Neural cell (in vitro differentiated cells): ENCODE measurements at regions not wholly inside any gene's neighbourhood (a gene's known extent, or its start where the extent isn't known, plus 50 kb on each side); places are given as distances from the start of the nearest gene placed in this dataset.

Experiments used
- H2AFZ ChIP-seq: fragments of 200-600, 300-800 bp; sonication (generic), shearing (Covaris generic); 2 replicates; pipeline ENCODE4 v1.6.0; 2014; ENCODE audit warnings: low read depth, mild to moderate bottlenecking, antibody characterized with exemption, low read length, moderate library complexity
- H3F3A ChIP-seq: fragments of 200-600 bp; shearing (Covaris generic); 2 replicates; pipeline ENCODE4 v1.6.1; 2016; ENCODE audit warnings: mild to moderate bottlenecking, moderate library complexity, mixed read lengths, antibody characterized with exemption, low read length; ENCODE audit not compliant: insufficient read depth, poor library complexity, severe bottlenecking
- H3K27ac ChIP-seq: fragments of 200-600, 300-800 bp; sonication (generic), shearing (Covaris generic); 2 replicates; pipeline ENCODE4 v1.5.1; 2014; ENCODE audit warnings: mild to moderate bottlenecking, low read length, moderate library complexity
- H3K27me3 ChIP-seq: fragments of 300-800, 200-600 bp; sonication (generic), shearing (Covaris generic); 2 replicates; pipeline ENCODE4 v1.6.0; 2014; ENCODE audit warnings: mild to moderate bottlenecking, low read depth, low read length, moderate library complexity; ENCODE audit not compliant: insufficient read depth
- H3K36me3 ChIP-seq: fragments of 300-800, 200-600 bp; sonication (generic), shearing (Covaris generic); 2 replicates; pipeline ENCODE4 v1.5.1; 2014; ENCODE audit warnings: mild to moderate bottlenecking, antibody characterized with exemption, low read length, moderate library complexity; ENCODE audit not compliant: insufficient read depth
- H3K4me2 ChIP-seq: fragments of 300-800, 200-600 bp; sonication (generic), shearing (Covaris generic); 2 replicates; pipeline ENCODE4 v1.6.0; 2014; ENCODE audit warnings: mild to moderate bottlenecking, low read length
- H3K4me3 ChIP-seq: fragments of 300-800, 200-600 bp; sonication (generic), shearing (Covaris generic); 2 replicates; pipeline ENCODE4 v1.5.1; 2014; ENCODE audit warnings: mild to moderate bottlenecking, low read length, moderate library complexity
- H3K79me2 ChIP-seq: fragments of 200-600 bp; shearing (Covaris generic); replicated peaks from 2 replicates; pipeline ENCODE4 v1.6.0; 2014; ENCODE audit warnings: mild to moderate bottlenecking, low read length, moderate library complexity; ENCODE audit not compliant: insufficient read depth
- H3K9ac ChIP-seq: fragments of 300-800, 200-600 bp; sonication (generic), shearing (Covaris generic); 2 replicates; pipeline ENCODE4 v1.6.1; 2016; ENCODE audit warnings: mild to moderate bottlenecking, low read length, mixed read lengths
- H3K9me2 ChIP-seq: fragments of 200-600 bp; shearing (Covaris generic); 2 replicates; pipeline ENCODE4 v1.6.1; 2016; ENCODE audit warnings: mild to moderate bottlenecking, low read length, mixed read lengths; ENCODE audit not compliant: insufficient read depth
- H3K9me3 ChIP-seq: fragments of 200-600, 300-800 bp; sonication (generic), shearing (Covaris generic); 2 replicates; pipeline ENCODE4 v1.6.1; 2016; ENCODE audit warnings: mild to moderate bottlenecking, mixed run types, low read length, moderate library complexity, mixed read lengths
- H4K20me1 ChIP-seq: fragments of 200-600 bp; shearing (Covaris generic); 2 replicates; pipeline ENCODE4 v1.6.1; 2016; ENCODE audit warnings: mild to moderate bottlenecking, mixed run types; ENCODE audit not compliant: insufficient read depth
- CTCF ChIP-seq: fragments of 450-650 bp; IDR thresholded peaks from 2 replicates; pipeline ENCODE4 v1.5.1; 2014; ENCODE audit warnings: antibody characterized with exemption, mild to moderate bottlenecking, moderate library complexity; ENCODE audit not compliant: poor library complexity, severe bottlenecking
- EP300 ChIP-seq: fragments of 450-650 bp; conservative IDR thresholded peaks from 2 replicates; pipeline ENCODE4 v1.6.1; 2014; ENCODE audit warnings: antibody characterized with exemption, mild to moderate bottlenecking, moderate library complexity; ENCODE audit not compliant: poor library complexity, severe bottlenecking
- EZH2 ChIP-seq: fragments of 200-600, 300-800 bp; shearing (Covaris generic), sonication (generic); IDR thresholded peaks from 2 replicates; pipeline ENCODE4 v1.6.1; 2014; ENCODE audit warnings: antibody characterized with exemption, low read length, borderline replicate concordance, mild to moderate bottlenecking; ENCODE audit not compliant: insufficient read depth, poor library complexity, severe bottlenecking
- MXI1 ChIP-seq: fragments of 450-650 bp; conservative IDR thresholded peaks from 2 replicates; pipeline ENCODE4 v1.6.1; 2014; ENCODE audit warnings: antibody characterized with exemption, mild to moderate bottlenecking; ENCODE audit not compliant: poor library complexity, severe bottlenecking
- POLR2AphosphoS5 ChIP-seq: IDR thresholded peaks from 2 replicates; pipeline ENCODE4 v1.6.1; 2012
- RAD21 ChIP-seq: fragments of 450-650 bp; conservative IDR thresholded peaks from 2 replicates; pipeline ENCODE4 v1.6.1; 2014; ENCODE audit warnings: antibody characterized with exemption, mild to moderate bottlenecking, moderate library complexity
- REST ChIP-seq: IDR thresholded peaks from 2 replicates; pipeline ENCODE4 v1.6.1; 2012; ENCODE audit warnings: borderline replicate concordance
- SMC3 ChIP-seq: fragments of 450-650 bp; conservative IDR thresholded peaks from 2 replicates; pipeline ENCODE4 v1.6.1; 2014; ENCODE audit warnings: antibody characterized with exemption, mild to moderate bottlenecking, moderate library complexity; ENCODE audit not compliant: poor library complexity
- TAF1 ChIP-seq: IDR thresholded peaks from 2 replicates; pipeline ENCODE4 v1.6.1; 2012; ENCODE audit warnings: low read depth

DNA sequence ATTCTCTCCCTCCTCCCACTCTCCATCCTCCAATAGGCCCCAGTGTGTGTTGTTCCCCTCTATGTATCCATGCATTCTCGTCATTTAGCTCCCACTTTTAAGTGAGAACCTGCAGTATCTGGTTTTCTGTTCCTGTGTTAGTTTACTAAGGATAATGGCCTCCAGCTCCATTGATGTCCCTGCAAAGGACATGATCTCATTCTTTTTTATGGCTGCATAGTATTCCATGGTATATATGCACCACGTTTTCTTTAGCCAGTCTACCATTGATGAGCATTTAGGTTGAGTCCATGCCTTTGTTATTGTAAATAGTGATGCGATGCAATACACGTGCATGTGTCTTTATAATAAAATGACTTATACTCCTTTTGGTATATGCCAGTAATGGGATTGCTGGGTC, 100.3 kb upstream of the USP9X start:
- H3K27me3 ChIP-seq: no peaks in the 10 kb centered on the region
- H3K4me3 ChIP-seq: no peak overlapping the region
- no peaks in the 10 kb centered on the region for H3K79me2 ChIP-seq
- H3K9me3 ChIP-seq: no peaks in the 10 kb centered on the region
- no peaks in the 10 kb centered on the region for H3K36me3 ChIP-seq
- TF ChIP-seq SMC3: no peak
- no peak for TF ChIP-seq POLR2AphosphoS5
- TF ChIP-seq EZH2: no peak
- H3K9ac ChIP-seq: no peak overlapping the region
- H3K4me2 ChIP-seq: no peak overlapping the region
- H3K9me2 ChIP-seq: no peaks in the 10 kb centered on the region
- no peak overlapping the region for H2AFZ ChIP-seq
- no peaks in the 10 kb centered on the region for H3F3A ChIP-seq
- no peaks in the 10 kb centered on the region for H4K20me1 ChIP-seq
- no peak overlapping the region for H3K27ac ChIP-seq

- no peaks in the 10 kb centered on the region for H3F3A ChIP-seq
- no peak overlapping the region for H3K4me2 ChIP-seq
- H2AFZ ChIP-seq: no peak overlapping the region
- H3K36me3 ChIP-seq: no peaks in the 10 kb centered on the region
- no peaks in the 10 kb centered on the region for H3K9me2 ChIP-seq
- no peak overlapping the region for H3K4me3 ChIP-seq
- no peaks in the 10 kb centered on the region for H3K9me3 ChIP-seq
- no peaks in the 10 kb centered on the region for H4K20me1 ChIP-seq
- H3K27ac ChIP-seq: no peak overlapping the region
- no peak overlapping the region for H3K9ac ChIP-seq
- no peaks in the 10 kb centered on the region for H3K27me3 ChIP-seq
- no peaks in the 10 kb centered on the region for H3K79me2 ChIP-seq
- TF ChIP-seq RAD21 (no peak), TAF1 (no peak), EZH2 (no peak), POLR2AphosphoS5 (no peak), REST (no peak), CTCF (no peak), MXI1 (no peak), SMC3 (no peak), EP300 (no peak)
These were observed 97.8 kb upstream of the USP9X start for GRCh38 chrX:40987413-40987812.

DNA sequence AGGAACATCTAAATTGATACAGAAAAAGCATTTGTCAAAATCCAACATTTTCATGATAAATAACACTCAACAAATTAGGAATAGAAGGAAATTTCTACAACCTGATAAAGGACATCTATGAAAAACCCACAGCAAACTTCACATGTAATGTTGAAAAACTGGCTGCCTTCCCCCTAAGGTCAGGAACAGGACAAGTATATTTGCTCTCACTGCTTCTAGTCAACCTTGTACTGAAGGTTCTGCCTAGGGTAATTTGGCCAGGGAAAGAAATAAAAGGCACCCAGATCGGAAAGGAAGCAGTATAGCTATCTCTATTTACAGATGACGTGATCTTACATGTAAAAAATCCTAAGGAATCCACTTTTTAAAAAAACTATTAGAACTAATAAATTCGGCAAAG, 97.1 kb upstream of the USP9X start:
- H3K9me3 ChIP-seq: no peaks in the 10 kb centered on the region
- H3K79me2 ChIP-seq: no peaks in the 10 kb centered on the region
- no peaks in the 10 kb centered on the region for H4K20me1 ChIP-seq
- H3K4me2 ChIP-seq: no peak overlapping the region
- no peaks in the 10 kb centered on the region for H3K9me2 ChIP-seq
- no peak overlapping the region for H3K9ac ChIP-seq
- H3K27ac ChIP-seq: no peak overlapping the region
- H3K36me3 ChIP-seq: no peaks in the 10 kb centered on the region
- TF ChIP-seq CTCF (no peak), REST (no peak), POLR2AphosphoS5 (no peak), RAD21 (no peak), EP300 (no peak)
- H3F3A ChIP-seq: no peaks in the 10 kb centered on the region
- no peaks in the 10 kb centered on the region for H3K27me3 ChIP-seq
- no peak overlapping the region for H2AFZ ChIP-seq
- H3K4me3 ChIP-seq: no peak overlapping the region
